Astrocyte (in vitro differentiated cells and primary cell): ENCODE measurements at regions not wholly inside any gene's neighbourhood (a gene's known extent, or its start where the extent isn't known, plus 50 kb on each side); places are given as distances from the start of the nearest gene placed in this dataset.

Source experiments
- DNase-seq: peaks from one replicate; pipeline ENCODE4 v3.0.0-alpha.2; 2010; ENCODE audit warnings: low read depth
- FAIRE-seq: peaks from 2 replicates; lab custom pipeline; 2011; peaks lifted over from hg19 to GRCh38; lab: Jason Lieb, UNC
- H2AFZ ChIP-seq: 2 replicates; pipeline ENCODE4 v1.6.0; 2012; ENCODE audit warnings: low read depth, low read length, inconsistent platforms
- H3K27ac ChIP-seq: 2 replicates; pipeline ENCODE4 v1.5.1; 2011; ENCODE audit warnings: low read depth, low read length, inconsistent platforms
- H3K27me3 ChIP-seq: 2 replicates; pipeline ENCODE4 v1.6.0; 2011; ENCODE audit warnings: low read length, inconsistent platforms; ENCODE audit not compliant: insufficient read depth
- H3K36me3 ChIP-seq: 2 replicates; pipeline ENCODE4 v1.5.1; 2011; ENCODE audit warnings: low read length, inconsistent platforms; ENCODE audit not compliant: insufficient read depth
- H3K4me1 ChIP-seq: 2 replicates; pipeline ENCODE4 v1.5.1; 2011; ENCODE audit warnings: low read length, inconsistent platforms; ENCODE audit not compliant: insufficient read depth
- H3K4me2 ChIP-seq: 2 replicates; pipeline ENCODE4 v1.6.0; 2012; ENCODE audit warnings: low read length, inconsistent platforms
- H3K4me3 ChIP-seq: 2 replicates; pipeline ENCODE4 v1.5.1; 2011; ENCODE audit warnings: low read depth, mild to moderate bottlenecking, low read length, inconsistent platforms; ENCODE audit not compliant: insufficient read depth
- H3K79me2 ChIP-seq: 2 replicates; pipeline ENCODE4 v1.6.0; 2012; ENCODE audit warnings: mild to moderate bottlenecking, low read length, inconsistent platforms; ENCODE audit not compliant: insufficient read depth
- H3K9ac ChIP-seq: 2 replicates; pipeline ENCODE4 v1.6.0; 2012; ENCODE audit warnings: mild to moderate bottlenecking, low read length, inconsistent platforms
- H3K9me3 ChIP-seq: 2 replicates; pipeline ENCODE4 v1.5.1; 2012; ENCODE audit warnings: low read depth, mild to moderate bottlenecking, low read length, inconsistent platforms; ENCODE audit not compliant: insufficient read depth
- H4K20me1 ChIP-seq: 2 replicates; pipeline ENCODE4 v1.6.0; 2012; ENCODE audit warnings: low read length, inconsistent platforms; ENCODE audit not compliant: insufficient read depth
- H3K27ac Mint-ChIP-seq: one replicate; pipeline ENCODE4 v1.8.0; 2021; ENCODE audit warnings: mild to moderate bottlenecking, mixed read lengths; ENCODE audit not compliant: unreplicated experiment
- H3K27me3 Mint-ChIP-seq: one replicate; pipeline ENCODE4 v1.8.0; 2021; ENCODE audit warnings: low read depth, mixed read lengths; ENCODE audit not compliant: unreplicated experiment
- H3K36me3 Mint-ChIP-seq: one replicate; pipeline ENCODE4 v1.8.0; 2021; ENCODE audit warnings: low read depth, mixed read lengths; ENCODE audit not compliant: unreplicated experiment
- H3K4me1 Mint-ChIP-seq: one replicate; pipeline ENCODE4 v1.8.0; 2021; ENCODE audit warnings: low read depth, mixed read lengths; ENCODE audit not compliant: unreplicated experiment
- H3K4me3 Mint-ChIP-seq: one replicate; pipeline ENCODE4 v1.8.0; 2021; ENCODE audit warnings: mild to moderate bottlenecking, moderate library complexity, mixed read lengths; ENCODE audit not compliant: unreplicated experiment
- H3K9me3 Mint-ChIP-seq: one replicate; pipeline ENCODE4 v1.8.0; 2021; ENCODE audit warnings: mild to moderate bottlenecking, mixed read lengths; ENCODE audit not compliant: unreplicated experiment
- CTCF ChIP-seq: IDR thresholded peaks from 2 replicates; pipeline ENCODE4 v1.5.1; 2011; ENCODE audit warnings: low read depth, mild to moderate bottlenecking, inconsistent platforms, low read length, moderate library complexity; ENCODE audit not compliant: insufficient read depth
- EZH2 ChIP-seq: IDR thresholded peaks from 2 replicates; pipeline ENCODE4 v1.6.1; 2012; ENCODE audit warnings: mild to moderate bottlenecking, low read length, inconsistent platforms; ENCODE audit not compliant: insufficient read depth

GRCh38 chr3:102089239-102089638 is 239.9 kb downstream of the NFKBIZ start:
- no peak overlapping the region for H3K4me2 ChIP-seq
- H3K9me3 Mint-ChIP-seq: no peaks in the 10 kb centered on the region
- H3K27me3 Mint-ChIP-seq: no peaks in the 10 kb centered on the region
- H3K27ac ChIP-seq: peak overlapping the region; percentile 28
- H3K27ac Mint-ChIP-seq: no peak overlapping the region
- no peak overlapping the region for H3K4me3 ChIP-seq
- peaks cover 28% of the 10 kb centered on the region for H3K4me1 Mint-ChIP-seq
- no peaks in the 10 kb centered on the region for H4K20me1 ChIP-seq
- no peaks in the 10 kb centered on the region for H3K27me3 ChIP-seq
- no peaks in the 10 kb centered on the region for H3K9me3 ChIP-seq
- DNase-seq (no peak), FAIRE-seq (no peak)
- H2AFZ ChIP-seq: no peak overlapping the region
- no peak overlapping the region for H3K4me3 Mint-ChIP-seq
- no peak for TF ChIP-seq CTCF
- no peak for TF ChIP-seq EZH2
- peak overlapping the region; percentile 34 for H3K9ac ChIP-seq
- no peaks in the 10 kb centered on the region for H3K36me3 Mint-ChIP-seq
- no peaks in the 10 kb centered on the region for H3K79me2 ChIP-seq
- peaks cover 13% of the 10 kb centered on the region for H3K4me1 ChIP-seq
- no peaks in the 10 kb centered on the region for H3K36me3 ChIP-seq

- Histone ChIP-seq H3K9ac (peak overlapping the region; percentile 59), H4K20me1 (no peaks in the 10 kb centered on the region), H2AFZ (no peak overlapping the region), H3K36me3 (no peaks in the 10 kb centered on the region), H3K4me1 (peaks cover 13% of the 10 kb centered on the region), H3K4me2 (no peak overlapping the region), H3K4me3 (no peak overlapping the region), H3K27ac (peak overlapping the region; percentile 55), H3K9me3 (no peaks in the 10 kb centered on the region), H3K79me2 (no peaks in the 10 kb centered on the region), H3K27me3 (no peaks in the 10 kb centered on the region)
- H3K36me3 Mint-ChIP-seq: no peaks in the 10 kb centered on the region
- H3K4me1 Mint-ChIP-seq: peaks cover 28% of the 10 kb centered on the region
- no peaks in the 10 kb centered on the region for H3K9me3 Mint-ChIP-seq
- TF ChIP-seq EZH2 (no peak), CTCF (no peak)
- peak overlapping the region; percentile 62 for H3K27ac Mint-ChIP-seq
- no peaks in the 10 kb centered on the region for H3K27me3 Mint-ChIP-seq
- H3K4me3 Mint-ChIP-seq: no peak overlapping the region
- FAIRE-seq (peak; percentile 5), DNase-seq (peak; percentile 79)
These were observed 240.8 kb downstream of the NFKBIZ start for GRCh38 chr3:102089904-102090720.

- Histone ChIP-seq H3K79me2 (no peaks in the 10 kb centered on the region), H3K9ac (peak overlapping the region; percentile 59), H2AFZ (no peak overlapping the region), H3K4me1 (peaks cover 13% of the 10 kb centered on the region), H3K9me3 (no peaks in the 10 kb centered on the region), H3K36me3 (no peaks in the 10 kb centered on the region), H3K27ac (peak overlapping the region; percentile 55), H3K4me2 (no peak overlapping the region), H3K27me3 (no peaks in the 10 kb centered on the region), H3K4me3 (no peak overlapping the region), H4K20me1 (no peaks in the 10 kb centered on the region)
- peaks cover 28% of the 10 kb centered on the region for H3K4me1 Mint-ChIP-seq
- H3K4me3 Mint-ChIP-seq: no peak overlapping the region
- H3K27ac Mint-ChIP-seq: peak overlapping the region; percentile 62
- no peaks in the 10 kb centered on the region for H3K36me3 Mint-ChIP-seq
- peak; percentile 50 for DNase-seq
- no peak for FAIRE-seq
- peaks cover 2% of the 10 kb centered on the region for H3K9me3 Mint-ChIP-seq
- H3K27me3 Mint-ChIP-seq: no peaks in the 10 kb centered on the region
- TF ChIP-seq EZH2: no peak
- TF ChIP-seq CTCF: no peak
These were observed 241.4 kb downstream of the NFKBIZ start for GRCh38 chr3:102090721-102091045.
